AML-193 (cell line): ENCODE measurements at regions not wholly inside any gene's neighbourhood (a gene's known extent, or its start where the extent isn't known, plus 50 kb on each side); places are given as distances from the start of the nearest gene placed in this dataset.
"Not testable (repeated sequence)": the region's sequence is repeated elsewhere in the genome, so short reads cannot be mapped to it uniquely, and the experiment has no call there.

Experiments used
- DNase-seq, 2 experiments: peaks; one replicate each; lab custom pipeline; 2025; lab: John Stamatoyannopoulos, UW

DNA sequence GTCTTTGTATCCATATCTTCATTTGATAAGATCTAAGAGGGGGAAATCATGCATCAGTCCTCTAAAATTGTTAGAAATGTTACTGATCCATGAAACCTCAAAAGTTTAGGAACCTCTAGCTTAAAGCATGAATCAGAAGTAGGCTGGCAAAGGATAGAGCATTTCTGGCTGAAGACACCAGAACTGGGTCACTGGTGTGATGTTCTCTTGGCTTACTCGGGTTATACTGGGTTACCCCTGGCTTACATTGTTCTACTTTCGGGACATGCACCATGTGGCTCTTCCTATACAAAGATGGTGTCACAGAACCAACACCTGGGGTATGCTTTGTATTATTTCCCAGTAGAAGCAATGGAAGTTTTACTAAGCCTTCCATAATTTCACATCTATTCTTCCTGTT lies 83.2 kb upstream of the TNP1 start:
- no peak for DNase-seq

- DNase-seq = no peak
Measured at GRCh38 chr2:216942465-216942864, 82.6 kb upstream of the TNP1 start.

DNA sequence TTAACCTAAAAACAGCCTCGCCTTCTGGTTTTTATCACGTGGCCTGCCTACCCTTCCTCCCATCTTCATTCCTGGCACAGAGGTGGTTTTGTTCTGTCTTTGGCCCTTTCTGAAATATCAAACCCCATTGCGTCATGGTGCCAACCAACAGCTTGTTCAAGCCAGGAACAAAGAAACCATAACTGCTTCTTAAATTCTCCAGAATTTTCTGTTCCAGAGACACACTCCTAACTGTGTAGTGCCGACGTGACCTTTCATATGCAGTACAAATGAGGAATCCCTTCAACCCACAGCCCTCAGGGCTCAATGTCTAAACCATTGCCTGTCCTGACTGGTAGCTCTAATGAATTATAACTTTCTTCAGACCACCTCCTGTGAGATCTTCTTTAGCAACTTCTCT lies 82.2 kb upstream of the TNP1 start:
- no peak for DNase-seq

DNA sequence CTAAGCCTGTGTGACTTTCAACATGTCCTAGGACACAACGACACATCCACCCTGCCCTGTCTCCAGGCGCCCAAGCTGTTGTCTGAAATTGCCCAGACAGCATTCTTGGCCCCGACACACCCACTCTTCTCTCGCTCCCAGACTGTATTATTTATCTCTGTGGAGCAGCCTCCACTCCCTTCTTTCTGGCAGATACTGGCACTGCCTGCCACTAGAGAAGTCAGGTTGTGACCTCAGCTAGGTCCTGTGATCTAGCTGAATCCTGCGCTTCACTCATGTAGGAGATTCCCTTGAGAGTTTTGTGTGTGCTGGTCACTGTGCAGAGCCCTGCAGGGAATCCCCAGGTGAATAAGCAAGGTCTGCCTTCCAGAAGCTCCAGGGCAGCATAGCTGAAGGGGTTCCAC lies 77.1 kb upstream of the TNP1 start:
- no peak for DNase-seq

- DNase-seq = no peak
Measured at GRCh38 chr2:216934623-216935022, 74.8 kb upstream of the TNP1 start.

- no peak for DNase-seq
Measured at GRCh38 chr2:216934151-216934550, 74.3 kb upstream of the TNP1 start.

DNA sequence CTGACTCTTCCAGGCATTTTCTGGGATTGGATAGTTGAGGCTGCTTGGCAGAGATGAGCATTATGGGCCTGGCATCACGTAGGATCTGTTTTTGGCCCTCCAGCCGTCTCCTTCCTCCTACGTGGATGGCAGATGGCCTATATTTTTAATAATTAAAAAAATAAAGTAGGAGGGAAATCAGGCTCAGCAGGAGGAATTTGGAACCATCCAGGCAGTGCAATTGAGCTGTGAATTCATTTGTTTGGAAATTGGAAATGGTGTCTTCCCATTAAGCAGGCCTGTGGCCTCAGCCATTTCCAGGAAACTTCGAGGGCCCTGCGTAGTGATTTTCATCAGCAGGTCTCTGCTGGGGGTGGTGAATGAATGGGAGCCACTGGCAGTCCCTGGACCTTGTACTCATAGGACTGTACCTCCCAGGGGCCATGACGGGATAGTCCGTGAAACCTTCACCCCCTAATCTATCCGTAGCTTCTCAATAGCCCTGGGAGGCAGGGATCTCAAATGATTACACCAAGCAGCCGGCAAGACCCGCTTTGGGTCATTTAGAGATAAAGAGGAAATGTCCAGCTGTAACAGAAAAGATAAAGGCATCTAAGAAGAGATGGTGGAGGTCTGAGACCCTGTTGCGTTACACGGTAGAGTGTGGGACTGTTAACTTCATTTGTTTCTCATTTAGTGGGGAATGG lies 73.1 kb upstream of the TNP1 start:
- no peak for DNase-seq

- DNase-seq = no peak
Measured at GRCh38 chr2:216932113-216932862, 72.4 kb upstream of the TNP1 start.

DNA sequence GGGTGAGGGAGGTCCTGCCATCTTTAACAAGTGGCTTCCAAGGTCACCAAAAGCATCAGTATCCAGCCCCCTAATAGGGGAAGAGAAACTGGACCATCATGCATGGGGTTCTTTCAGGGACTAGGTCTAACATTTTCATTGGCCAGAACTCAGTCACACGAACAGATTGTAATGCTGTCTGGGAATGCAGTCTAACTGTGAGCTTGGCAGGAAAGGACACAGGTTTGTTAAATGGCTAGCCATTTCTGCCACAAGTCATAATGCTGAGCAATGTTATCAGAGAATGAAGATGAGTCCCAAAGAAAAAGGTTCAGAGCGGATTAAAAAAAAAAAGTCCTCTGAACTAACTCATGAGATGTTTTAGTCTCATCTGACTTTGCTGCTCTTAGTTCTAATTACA lies 70.9 kb upstream of the TNP1 start:
- no peak for DNase-seq

DNA sequence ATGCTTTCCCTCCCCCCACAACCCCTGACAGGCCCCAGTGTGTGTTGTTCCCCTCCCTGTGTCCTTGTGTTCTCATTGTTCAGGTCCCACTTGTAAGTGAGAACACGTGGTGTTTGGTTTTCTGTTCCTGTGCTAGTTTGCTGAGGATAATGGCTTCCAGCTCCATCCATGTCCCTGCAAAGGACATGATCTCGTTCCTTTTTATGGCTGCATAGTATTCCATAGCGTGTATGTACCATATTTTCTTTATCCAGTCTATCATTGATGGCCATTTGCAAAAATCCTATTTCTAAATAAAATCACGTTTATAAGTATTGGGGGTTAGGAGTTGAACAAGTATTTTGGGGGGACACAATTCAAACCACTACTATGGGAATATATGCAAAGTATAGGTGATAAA lies 69.5 kb upstream of the TNP1 start:
- DNase-seq = not testable (repeated sequence)

DNA sequence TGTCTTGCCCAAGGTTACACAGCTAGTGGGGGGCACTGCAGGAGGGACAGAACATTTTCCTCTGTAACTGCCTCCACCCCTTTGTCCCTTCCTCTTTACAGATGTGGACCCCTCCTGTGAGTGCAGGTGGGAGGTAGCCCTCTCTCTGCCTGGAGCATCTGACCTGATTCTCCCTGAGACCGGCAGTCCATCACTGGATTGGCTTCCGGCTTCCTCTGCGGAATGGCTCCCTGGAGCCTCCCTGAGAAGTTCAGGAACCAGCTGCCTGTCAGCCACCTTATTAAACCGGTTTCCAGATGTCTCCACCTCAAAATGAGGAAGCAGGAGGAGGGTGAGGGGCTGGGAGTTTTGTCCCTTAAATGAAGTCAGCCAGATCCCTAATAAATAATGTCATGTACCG lies 67.3 kb upstream of the TNP1 start:
- no peak for DNase-seq

DNA sequence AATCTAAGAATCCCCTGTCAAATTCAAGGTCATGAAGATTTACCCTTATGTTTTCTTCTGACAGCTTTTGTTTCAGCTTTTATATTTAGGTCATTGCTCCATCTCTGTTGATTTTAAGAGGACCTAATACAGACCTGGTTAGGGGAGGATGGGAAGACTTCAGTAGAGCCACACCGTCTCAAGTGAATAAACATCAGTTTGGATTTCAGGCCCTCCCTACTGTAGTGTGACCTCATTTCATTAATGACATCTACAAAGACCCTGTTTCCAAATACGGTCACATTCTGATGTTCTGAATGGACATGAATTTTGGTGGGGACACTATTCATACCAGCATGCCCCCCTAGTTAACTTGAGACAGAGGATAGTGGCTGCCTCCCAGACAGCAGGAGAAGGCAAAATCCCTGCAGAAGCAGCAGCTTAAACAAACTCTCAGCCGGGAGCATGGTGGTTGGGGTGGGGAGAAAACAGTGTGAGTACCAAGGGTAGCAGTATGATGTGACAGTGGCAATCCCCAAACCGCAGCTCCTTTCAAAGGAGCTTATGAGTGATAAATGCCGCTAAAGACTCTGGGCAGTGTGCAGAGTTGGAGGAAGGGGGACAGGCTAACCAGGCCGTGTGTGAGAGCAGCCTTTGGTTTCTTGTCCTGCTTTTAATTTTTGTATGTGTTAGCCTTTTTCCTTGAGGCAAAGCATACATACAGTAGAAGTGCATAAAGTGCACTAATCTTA lies 65.9 kb upstream of the TNP1 start:
- no peak for DNase-seq

GRCh38 chr2:216925006-216925405 lies 65.1 kb upstream of the TNP1 start:
- no peak for DNase-seq

DNA sequence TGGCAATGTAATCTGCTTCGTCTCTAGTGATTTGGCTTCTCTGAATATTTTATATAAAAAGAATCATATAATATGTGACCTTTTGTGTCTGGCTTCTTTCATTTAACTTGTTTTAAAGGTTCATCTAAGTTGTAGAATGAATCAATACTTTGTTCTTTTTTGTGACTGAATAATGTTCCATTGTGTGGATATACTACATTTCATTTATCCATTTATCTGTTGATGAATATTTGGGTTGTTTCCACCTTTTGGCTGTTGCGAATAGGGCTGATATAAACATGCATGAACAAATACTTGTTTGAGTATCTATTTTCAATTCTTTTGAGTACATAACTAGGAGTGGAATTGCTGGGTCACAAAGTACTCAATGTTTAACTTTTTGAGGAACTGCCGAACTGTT lies 63.8 kb upstream of the TNP1 start:
- DNase-seq = no peak

DNA sequence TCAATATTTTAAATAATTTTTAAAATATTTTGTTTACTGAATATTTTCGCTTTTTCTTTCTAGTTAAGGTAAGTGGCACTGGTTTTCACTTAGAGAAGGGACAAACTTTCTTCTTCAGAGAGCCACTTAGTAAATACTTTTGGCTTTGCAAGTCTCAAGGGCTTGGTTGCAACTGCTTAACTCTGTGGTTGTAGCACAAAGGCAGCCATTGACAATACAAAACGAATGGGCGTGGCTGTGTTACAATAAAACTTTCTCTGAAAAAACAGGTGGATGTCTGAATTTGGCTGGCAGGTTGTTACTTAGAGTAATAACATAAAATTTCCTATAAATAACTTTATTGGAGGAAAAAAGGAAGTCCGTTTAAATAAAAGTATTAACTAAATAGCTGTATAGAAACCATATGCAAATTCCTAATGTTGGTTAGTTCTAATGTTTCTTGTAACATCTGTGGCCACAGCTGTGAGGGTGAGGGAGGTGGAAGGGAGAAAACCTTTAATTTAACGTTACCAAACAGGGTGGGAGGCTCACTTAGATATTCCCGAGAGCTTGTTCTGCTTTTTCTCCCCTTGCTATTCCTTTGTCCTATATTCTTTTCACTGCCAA lies 62.4 kb upstream of the TNP1 start:
- no peak for DNase-seq

DNA sequence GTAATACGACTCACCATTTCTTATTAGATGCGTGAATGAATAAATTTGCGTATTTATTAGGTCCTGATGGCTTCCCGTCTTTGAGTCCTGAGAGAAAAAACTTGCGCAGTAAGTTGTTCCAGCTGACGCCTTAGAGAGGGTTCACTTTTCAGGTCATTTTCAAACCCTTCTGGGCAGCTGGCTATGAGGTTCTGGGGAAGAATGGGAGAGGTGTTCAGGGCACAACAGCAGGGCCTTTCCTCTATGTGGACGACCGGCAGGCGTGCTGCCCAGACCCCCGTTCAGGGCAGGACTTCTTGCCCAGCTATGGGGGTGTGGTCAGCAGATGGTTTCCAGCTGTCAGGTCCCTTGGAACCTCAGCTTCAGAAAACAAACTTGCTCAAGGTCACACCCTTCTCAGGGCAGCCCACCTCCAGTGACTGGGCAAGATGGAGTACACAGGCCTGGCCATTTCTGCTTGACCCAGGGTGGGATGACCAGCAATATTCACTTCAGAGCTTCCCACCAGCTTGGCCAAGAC lies 61.1 kb upstream of the TNP1 start:
- DNase-seq = no peak

DNA sequence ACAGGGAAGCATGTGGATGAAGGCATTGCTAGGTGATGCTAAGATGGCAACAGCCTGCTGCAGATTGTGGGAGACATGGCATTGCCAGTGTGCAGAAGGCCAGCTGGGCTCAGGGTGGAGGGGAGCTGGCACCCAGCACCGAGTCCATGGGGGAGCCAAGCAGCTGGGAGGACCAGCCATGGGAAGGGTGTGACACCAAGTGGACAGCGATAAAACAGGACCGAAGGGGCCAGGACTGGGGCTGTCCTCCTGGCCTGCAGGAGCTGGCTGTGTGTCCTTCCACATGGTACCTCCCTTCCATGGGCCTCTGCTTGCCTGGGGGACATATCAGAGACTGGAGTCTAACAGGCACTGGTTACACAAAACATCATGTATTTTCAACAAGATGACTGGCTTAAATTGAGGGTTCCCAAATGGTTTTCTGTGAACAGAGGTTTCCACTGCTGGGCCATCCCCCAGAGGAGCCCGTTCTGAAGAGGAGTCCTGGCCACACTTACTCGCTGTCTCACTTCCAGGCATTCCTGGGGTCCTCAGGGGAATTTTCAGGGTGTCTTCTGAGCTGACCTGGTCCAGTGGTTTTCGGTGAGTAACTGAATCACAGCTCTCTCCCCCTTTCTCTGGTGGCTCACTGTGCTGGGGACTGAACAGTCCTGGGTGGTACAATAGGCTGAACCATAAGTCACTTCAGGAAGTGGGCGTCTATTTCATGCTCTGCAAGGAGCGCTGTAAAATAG lies 60.4 kb upstream of the TNP1 start:
- DNase-seq = no peak

- DNase-seq = no peak
Measured at GRCh38 chr2:216918088-216918680, 58.3 kb upstream of the TNP1 start.

DNA sequence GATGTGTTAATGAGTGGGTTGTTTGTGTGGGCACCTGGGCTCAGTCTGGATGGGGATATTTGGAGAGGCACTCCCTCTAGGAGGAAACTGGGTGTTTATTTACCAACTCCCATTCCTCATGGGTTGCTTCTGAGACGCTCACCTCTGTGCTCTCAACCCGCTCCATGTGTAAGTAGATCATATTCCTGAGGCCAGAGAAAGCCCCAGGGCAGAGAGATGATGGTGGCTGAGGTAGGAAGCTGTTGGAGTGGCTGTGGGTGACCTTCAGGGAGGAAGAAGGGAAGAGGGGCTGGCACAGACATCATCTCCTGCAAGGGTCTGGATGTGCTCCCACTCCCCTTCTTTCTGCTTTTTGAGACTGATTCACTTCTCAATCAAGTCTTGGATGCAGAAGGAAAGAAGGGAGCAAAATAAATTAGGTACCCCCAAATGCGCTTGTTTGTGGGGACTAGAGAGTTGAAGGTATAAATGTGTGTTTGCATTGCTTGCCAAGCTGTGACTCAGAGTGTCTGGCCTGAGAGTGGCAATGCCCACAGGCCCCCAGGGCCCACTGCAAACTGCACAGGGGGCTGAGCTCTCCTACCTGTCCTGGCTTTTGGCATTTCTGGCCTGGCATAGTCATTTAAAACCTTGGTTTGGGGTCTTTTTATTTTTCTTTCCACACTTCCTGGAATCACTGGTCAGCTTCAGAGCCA lies 57.2 kb upstream of the TNP1 start:
- no peak for DNase-seq

GRCh38 chr2:216915557-216916150 lies 55.8 kb upstream of the TNP1 start:
- no peak for DNase-seq
